ENCODE measurements at regions not wholly inside any gene's neighbourhood (a gene's known extent, or its start where the extent isn't known, plus 50 kb on each side); places are given as distances from the start of the nearest gene placed in this dataset.

DNA sequence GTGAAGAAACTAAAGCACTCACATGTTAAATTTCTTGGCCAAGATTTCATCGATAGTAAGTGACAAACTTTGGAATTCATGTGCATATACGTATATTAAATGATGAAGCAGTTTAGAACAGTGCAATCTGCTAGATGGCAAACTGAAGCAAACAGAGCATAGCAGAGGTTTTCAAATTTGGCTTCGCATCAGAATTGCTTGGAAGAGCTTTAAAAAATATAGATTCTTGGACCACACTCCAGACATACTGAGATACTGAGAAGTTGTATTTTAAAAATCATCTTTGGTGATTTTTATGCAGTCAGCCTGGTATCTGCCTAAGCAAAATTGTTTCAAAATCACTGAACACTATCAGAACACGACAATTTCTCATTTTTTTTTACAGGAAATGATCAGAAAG is 709.2 kb downstream of the PLA2G4A start:
- TF ChIP-seq, protein P1, sequence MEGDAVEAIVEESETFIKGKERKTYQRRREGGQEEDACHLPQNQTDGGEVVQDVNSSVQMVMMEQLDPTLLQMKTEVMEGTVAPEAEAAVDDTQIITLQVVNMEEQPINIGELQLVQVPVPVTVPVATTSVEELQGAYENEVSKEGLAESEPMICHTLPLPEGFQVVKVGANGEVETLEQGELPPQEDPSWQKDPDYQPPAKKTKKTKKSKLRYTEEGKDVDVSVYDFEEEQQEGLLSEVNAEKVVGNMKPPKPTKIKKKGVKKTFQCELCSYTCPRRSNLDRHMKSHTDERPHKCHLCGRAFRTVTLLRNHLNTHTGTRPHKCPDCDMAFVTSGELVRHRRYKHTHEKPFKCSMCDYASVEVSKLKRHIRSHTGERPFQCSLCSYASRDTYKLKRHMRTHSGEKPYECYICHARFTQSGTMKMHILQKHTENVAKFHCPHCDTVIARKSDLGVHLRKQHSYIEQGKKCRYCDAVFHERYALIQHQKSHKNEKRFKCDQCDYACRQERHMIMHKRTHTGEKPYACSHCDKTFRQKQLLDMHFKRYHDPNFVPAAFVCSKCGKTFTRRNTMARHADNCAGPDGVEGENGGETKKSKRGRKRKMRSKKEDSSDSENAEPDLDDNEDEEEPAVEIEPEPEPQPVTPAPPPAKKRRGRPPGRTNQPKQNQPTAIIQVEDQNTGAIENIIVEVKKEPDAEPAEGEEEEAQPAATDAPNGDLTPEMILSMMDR (IDR thresholded peaks at IDR 0.05; ENCODE audit: borderline replicate concordance): no peak
- Histone ChIP-seq H3K4me3 (no peak overlapping the region), H3K27ac (replicated peaks) (no peak overlapping the region), H3K4me1 (no peaks in the 10 kb centered on the region), H3K36me3 (no peaks in the 10 kb centered on the region), H3K9me3 (replicated peaks) (peaks cover 7% of the 10 kb centered on the region), H3K27me3 (ENCODE audit: low read depth) (no peaks in the 10 kb centered on the region)
- intact Hi-C loops (cut with micrococcal nuclease): no loop called here
- no peak for DNase-seq

DNA sequence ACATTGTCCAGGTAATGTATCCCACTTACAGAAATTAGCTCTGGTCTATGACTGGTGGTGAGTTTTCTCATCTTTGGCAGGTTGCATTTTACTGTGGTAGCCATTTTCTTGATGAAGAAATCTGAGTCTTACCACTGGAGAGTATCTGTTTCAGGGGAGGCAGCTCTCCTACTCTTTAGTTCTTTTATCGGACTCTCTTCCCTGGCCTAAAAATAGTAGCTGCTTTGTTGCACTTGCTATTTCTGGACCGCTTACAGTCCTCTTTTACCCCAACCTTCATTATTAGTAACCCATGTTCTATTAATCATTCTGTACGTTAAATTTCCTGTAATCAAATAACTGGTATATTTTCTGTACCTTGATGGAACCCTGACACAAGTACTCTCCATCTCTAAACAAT is 720.8 kb downstream of the PLA2G4A start:
- H3K9me3 ChIP-seq (replicated peaks): no peaks in the 10 kb centered on the region
- no peaks in the 10 kb centered on the region for H3K36me3 ChIP-seq
- H3K27ac ChIP-seq (replicated peaks): no peak overlapping the region
- H3K4me3 ChIP-seq: no peak overlapping the region
- TF ChIP-seq, protein P1 (IDR thresholded peaks at IDR 0.05; ENCODE audit: borderline replicate concordance): no peak
- DNase-seq: no peak
- H3K4me1 ChIP-seq: peaks cover 5% of the 10 kb centered on the region
- intact Hi-C loops (cut with micrococcal nuclease): no loop called here
- no peaks in the 10 kb centered on the region for H3K27me3 ChIP-seq (ENCODE audit: low read depth)

DNA sequence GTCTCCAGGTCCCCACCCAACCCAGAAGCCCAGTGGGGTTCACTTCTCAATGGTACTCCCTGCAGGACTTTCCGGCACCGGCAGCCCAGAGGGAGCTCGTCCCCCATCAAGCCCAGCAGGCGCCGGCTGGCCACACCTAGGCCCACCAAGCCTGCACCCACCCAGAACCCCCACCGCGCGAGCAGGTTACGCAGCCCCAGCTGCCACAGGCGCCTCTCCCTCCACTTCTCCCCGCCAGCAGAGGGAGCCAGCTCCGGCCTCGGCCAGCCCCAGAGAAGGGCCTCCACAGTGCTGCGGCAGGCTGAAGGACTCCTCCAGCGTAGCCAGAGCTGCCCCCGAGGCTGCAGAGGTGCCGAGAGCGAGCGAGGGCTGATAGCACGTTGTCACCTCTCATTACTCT is 722.3 kb downstream of the PLA2G4A start:
- TF ChIP-seq, protein P1 (IDR thresholded peaks at IDR 0.05; ENCODE audit: borderline replicate concordance): no peak
- H3K4me1 ChIP-seq: peaks cover 5% of the 10 kb centered on the region
- no peak overlapping the region for H3K27ac ChIP-seq (replicated peaks)
- H3K36me3 ChIP-seq: no peaks in the 10 kb centered on the region
- intact Hi-C loops (cut with micrococcal nuclease): no loop called here
- H3K27me3 ChIP-seq (ENCODE audit: low read depth): no peaks in the 10 kb centered on the region
- H3K4me3 ChIP-seq: no peak overlapping the region
- no peaks in the 10 kb centered on the region for H3K9me3 ChIP-seq (replicated peaks)
- no peak for DNase-seq

DNA sequence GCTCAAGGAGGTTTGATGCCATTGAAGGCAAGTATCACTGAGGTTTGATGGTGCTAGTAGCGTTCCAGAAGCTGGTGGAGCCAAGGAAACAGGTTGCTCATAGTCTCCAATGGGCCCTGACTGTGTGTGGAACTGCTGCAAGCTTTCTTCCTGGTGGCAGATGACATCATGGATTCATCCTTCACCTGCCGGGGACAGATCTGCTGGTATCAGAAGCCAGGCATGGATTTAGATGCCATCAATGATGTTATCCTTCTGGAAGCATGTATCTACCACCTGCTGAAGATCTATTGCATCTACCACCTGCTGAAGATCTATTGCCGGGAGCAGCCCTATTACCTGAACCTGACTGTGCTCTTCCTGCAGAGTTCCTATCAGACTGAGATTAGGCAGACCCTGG is 734.4 kb downstream of the PLA2G4A start:
- Histone ChIP-seq H3K4me1 (no peaks in the 10 kb centered on the region), H3K4me3 (no peak overlapping the region), H3K9me3 (replicated peaks) (peaks cover 3% of the 10 kb centered on the region), H3K27me3 (ENCODE audit: low read depth) (no peaks in the 10 kb centered on the region), H3K36me3 (no peaks in the 10 kb centered on the region), H3K27ac (replicated peaks) (no peak overlapping the region)
- TF ChIP-seq, protein P1 (IDR thresholded peaks at IDR 0.05; ENCODE audit: borderline replicate concordance): no peak
- no peak for DNase-seq
- intact Hi-C loops (cut with micrococcal nuclease): no loop called here

DNA sequence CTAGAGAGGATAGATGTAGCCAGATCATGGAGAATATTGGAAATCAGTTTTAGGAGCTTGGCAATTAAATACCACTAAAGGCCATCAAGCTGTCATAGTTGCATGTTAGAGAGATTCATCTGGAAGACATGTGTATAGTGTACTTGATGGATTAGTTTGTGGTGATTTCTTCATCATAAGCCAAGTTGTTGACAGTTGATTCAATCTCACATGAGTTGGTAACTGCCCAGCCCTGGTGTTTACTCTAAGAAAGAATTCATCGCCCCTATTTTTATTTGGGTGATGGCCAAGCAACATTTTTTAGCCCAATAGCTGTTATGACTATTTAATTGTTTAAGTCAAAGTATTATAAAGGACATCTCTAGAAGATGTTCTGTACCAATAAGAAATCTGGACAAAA is 737.6 kb downstream of the PLA2G4A start:
- no peak overlapping the region for H3K27ac ChIP-seq (replicated peaks)
- H3K36me3 ChIP-seq: no peaks in the 10 kb centered on the region
- DNase-seq: no peak
- intact Hi-C loops (cut with micrococcal nuclease): no loop called here
- no peaks in the 10 kb centered on the region for H3K9me3 ChIP-seq (replicated peaks)
- H3K4me1 ChIP-seq: no peaks in the 10 kb centered on the region
- H3K27me3 ChIP-seq (ENCODE audit: low read depth): no peaks in the 10 kb centered on the region
- no peak overlapping the region for H3K4me3 ChIP-seq
- TF ChIP-seq, protein P1 (IDR thresholded peaks at IDR 0.05; ENCODE audit: borderline replicate concordance): no peak

DNA sequence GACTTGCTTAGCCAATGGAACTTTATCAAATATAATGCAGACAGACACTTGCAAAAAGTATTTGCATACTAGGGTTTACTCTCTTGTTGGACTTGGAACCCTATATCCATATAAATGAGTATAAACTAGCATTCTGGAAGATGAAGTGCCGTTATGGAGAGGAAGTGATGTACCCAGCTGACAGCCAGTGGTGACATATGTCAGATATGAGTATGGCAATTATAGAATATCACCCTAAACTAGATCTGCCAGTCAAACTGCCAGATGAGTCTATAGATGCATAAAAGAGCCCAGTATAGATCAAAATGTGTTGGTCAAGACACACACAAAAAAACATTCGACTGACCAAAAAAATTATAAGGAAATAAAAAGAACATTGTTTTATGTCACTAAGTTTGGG is 739.3 kb downstream of the PLA2G4A start:
- Histone ChIP-seq H3K27ac (replicated peaks) (no peak overlapping the region), H3K4me1 (no peaks in the 10 kb centered on the region), H3K36me3 (no peaks in the 10 kb centered on the region), H3K4me3 (no peak overlapping the region), H3K9me3 (replicated peaks) (no peaks in the 10 kb centered on the region), H3K27me3 (ENCODE audit: low read depth) (no peaks in the 10 kb centered on the region)
- TF ChIP-seq, protein P1 (IDR thresholded peaks at IDR 0.05; ENCODE audit: borderline replicate concordance): no peak
- DNase-seq: no peak
- intact Hi-C loops (cut with micrococcal nuclease): no loop called here
